ENCODE measurements at regions not wholly inside any gene's neighbourhood (a gene's known extent, or its start where the extent isn't known, plus 50 kb on each side); places are given as distances from the start of the nearest gene placed in this dataset.

- no peak for TF ChIP-seq JUND (IDR thresholded peaks at IDR 0.05)
- TF ChIP-seq, protein P1, sequence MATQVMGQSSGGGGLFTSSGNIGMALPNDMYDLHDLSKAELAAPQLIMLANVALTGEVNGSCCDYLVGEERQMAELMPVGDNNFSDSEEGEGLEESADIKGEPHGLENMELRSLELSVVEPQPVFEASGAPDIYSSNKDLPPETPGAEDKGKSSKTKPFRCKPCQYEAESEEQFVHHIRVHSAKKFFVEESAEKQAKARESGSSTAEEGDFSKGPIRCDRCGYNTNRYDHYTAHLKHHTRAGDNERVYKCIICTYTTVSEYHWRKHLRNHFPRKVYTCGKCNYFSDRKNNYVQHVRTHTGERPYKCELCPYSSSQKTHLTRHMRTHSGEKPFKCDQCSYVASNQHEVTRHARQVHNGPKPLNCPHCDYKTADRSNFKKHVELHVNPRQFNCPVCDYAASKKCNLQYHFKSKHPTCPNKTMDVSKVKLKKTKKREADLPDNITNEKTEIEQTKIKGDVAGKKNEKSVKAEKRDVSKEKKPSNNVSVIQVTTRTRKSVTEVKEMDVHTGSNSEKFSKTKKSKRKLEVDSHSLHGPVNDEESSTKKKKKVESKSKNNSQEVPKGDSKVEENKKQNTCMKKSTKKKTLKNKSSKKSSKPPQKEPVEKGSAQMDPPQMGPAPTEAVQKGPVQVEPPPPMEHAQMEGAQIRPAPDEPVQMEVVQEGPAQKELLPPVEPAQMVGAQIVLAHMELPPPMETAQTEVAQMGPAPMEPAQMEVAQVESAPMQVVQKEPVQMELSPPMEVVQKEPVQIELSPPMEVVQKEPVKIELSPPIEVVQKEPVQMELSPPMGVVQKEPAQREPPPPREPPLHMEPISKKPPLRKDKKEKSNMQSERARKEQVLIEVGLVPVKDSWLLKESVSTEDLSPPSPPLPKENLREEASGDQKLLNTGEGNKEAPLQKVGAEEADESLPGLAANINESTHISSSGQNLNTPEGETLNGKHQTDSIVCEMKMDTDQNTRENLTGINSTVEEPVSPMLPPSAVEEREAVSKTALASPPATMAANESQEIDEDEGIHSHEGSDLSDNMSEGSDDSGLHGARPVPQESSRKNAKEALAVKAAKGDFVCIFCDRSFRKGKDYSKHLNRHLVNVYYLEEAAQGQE (IDR thresholded peaks at IDR 0.05; ENCODE audit: low read depth, low read length), result no peak
- no peak for TF ChIP-seq POLR2AphosphoS5 (IDR thresholded peaks at IDR 0.05; ENCODE audit: low read depth, low read length)
- TF ChIP-seq SMC3 (IDR thresholded peaks at IDR 0.05; ENCODE audit: low read depth, low read length), result no peak
- no peak for TF ChIP-seq CTCF (IDR thresholded peaks at IDR 0.05)
Observed at GRCh38 chr2:2717406-2717805, 386.3 kb upstream of the MYT1L start.
